ENCODE measurements at regions not wholly inside any gene's neighbourhood (a gene's known extent, or its start where the extent isn't known, plus 50 kb on each side); places are given as distances from the start of the nearest gene placed in this dataset.

DNA sequence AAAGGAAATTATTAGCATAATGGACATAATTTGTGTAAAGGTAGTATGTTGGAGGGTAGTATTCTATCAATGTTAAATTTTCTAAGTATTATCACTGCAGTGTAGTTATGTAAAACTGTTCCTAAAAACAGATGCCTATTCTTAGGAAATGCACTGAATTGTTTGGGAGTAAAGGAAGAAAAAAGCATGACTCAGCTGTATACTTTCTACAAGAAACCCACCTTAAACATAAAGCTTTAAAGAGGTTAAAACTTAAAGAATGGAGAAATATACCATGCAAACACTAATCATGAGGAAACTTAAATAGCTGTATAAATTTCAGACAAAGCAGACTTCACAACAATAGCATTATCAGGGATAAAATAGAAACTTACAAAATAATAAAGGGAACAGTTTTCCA, 292.9 kb downstream of the ANTXR2 start:
- no peak for DNase-seq (ENCODE audit: low read depth)
- H3K4me3 ChIP-seq (ENCODE audit: low read length) = no peak overlapping the region

DNA sequence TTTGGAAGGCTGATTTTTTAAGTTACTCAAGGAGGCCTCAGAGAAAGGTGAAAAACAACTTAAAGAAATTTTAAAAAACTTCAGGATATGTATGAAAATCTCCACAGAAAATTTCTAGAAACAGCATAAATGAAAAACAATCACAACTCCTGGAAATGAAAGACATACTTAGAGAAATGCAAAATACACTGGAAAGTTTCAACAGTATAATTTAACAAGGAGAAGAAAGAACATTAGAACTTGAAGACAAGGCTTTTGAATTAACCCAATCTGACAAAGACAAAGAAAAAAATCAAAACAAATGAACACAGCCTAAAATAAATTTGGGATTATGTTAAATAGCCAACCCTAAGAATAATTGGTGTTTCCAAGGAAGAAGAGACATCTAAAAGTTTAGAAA, 300.5 kb downstream of the ANTXR2 start:
- DNase-seq (ENCODE audit: low read depth) = no peak
- no peak overlapping the region for H3K4me3 ChIP-seq (ENCODE audit: low read length)
- TF ChIP-seq, protein P1, sequence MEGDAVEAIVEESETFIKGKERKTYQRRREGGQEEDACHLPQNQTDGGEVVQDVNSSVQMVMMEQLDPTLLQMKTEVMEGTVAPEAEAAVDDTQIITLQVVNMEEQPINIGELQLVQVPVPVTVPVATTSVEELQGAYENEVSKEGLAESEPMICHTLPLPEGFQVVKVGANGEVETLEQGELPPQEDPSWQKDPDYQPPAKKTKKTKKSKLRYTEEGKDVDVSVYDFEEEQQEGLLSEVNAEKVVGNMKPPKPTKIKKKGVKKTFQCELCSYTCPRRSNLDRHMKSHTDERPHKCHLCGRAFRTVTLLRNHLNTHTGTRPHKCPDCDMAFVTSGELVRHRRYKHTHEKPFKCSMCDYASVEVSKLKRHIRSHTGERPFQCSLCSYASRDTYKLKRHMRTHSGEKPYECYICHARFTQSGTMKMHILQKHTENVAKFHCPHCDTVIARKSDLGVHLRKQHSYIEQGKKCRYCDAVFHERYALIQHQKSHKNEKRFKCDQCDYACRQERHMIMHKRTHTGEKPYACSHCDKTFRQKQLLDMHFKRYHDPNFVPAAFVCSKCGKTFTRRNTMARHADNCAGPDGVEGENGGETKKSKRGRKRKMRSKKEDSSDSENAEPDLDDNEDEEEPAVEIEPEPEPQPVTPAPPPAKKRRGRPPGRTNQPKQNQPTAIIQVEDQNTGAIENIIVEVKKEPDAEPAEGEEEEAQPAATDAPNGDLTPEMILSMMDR (conservative IDR thresholded peaks at IDR 0.05; ENCODE audit: low read depth, low read length) = no peak

More for the DNA sequence above, 292.9 kb downstream of the ANTXR2 start:
- TF ChIP-seq, protein P1 (conservative IDR thresholded peaks at IDR 0.05; ENCODE audit: low read depth, low read length) = no peak

DNA sequence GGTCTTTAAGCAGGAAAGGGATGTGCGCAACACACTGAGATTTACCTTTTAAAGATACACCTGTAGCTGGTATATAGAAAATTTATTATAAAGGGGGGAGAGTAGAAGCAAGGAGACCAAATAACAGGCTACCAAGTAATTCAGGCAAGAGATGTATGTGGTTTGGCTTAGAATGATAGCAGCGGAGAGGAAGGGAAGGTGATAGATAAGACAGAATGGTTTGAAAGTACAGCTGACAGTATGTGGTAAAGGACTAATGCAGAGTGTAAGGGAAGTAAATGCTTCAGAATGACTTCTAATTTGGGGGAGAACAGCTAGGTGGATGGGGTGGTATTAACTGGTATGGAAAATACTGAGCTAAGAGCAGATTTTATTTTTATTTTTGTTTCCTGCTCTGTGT, 308.9 kb downstream of the ANTXR2 start:
- TF ChIP-seq, protein P1 (conservative IDR thresholded peaks at IDR 0.05; ENCODE audit: low read depth, low read length) = no peak
- H3K4me3 ChIP-seq (ENCODE audit: low read length) = no peak overlapping the region
- DNase-seq (ENCODE audit: low read depth) = no peak

DNA sequence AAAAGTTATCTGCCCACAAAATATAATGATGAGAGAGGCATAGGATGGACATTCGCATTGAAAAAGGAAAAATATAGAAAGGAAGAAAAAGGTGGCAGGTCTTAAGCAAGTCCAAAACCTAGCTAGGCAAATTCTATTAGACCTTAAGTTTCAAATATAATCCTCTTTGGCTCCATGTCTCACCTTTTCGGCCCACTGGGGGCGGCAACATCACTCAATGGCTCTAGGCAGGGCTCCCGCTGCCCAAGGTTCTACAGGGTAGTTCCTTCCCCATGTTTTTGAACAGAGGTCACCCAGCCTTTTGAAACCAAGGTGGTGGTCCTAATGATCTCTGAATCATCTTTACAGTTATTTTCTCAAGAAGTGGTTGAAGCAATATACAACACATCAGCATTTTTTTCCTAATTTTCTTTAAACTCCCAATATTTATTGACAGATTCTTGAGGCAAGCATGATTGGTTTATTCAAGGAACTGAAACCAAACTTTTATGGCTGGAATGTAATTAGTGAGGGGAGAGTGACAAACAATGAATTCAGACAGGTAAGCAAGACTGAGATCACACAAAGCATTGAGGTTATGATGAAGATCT, 309.4 kb downstream of the ANTXR2 start:
- TF ChIP-seq, protein P1 (conservative IDR thresholded peaks at IDR 0.05; ENCODE audit: low read depth, low read length) = no peak

DNA sequence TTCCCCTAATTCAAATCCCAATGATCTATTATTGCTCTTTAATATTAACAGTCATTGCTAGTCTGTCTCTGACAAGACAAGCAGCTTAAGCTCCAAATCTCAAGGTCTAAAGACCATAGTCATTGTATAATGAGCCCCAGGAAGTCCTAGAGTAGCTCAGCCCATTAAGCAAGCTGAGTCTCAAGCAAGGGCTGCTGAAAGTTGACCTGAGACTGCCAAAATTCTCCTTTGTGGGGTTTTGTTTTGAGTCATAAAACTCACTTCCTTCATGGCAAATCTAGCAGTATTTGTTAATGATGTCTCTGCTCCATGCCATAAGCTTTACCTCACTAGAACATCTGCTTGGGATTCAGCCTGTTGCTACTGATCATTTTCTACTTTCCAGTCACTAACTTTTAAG, 313.2 kb downstream of the ANTXR2 start:
- no peak overlapping the region for H3K4me3 ChIP-seq (ENCODE audit: low read length)
- TF ChIP-seq, protein P1 (conservative IDR thresholded peaks at IDR 0.05; ENCODE audit: low read depth, low read length) = no peak
- DNase-seq (ENCODE audit: low read depth) = no peak

More for the DNA sequence above, 309.4 kb downstream of the ANTXR2 start:
- DNase-seq (ENCODE audit: low read depth) = no peak
- H3K4me3 ChIP-seq (ENCODE audit: low read length) = no peak overlapping the region

DNA sequence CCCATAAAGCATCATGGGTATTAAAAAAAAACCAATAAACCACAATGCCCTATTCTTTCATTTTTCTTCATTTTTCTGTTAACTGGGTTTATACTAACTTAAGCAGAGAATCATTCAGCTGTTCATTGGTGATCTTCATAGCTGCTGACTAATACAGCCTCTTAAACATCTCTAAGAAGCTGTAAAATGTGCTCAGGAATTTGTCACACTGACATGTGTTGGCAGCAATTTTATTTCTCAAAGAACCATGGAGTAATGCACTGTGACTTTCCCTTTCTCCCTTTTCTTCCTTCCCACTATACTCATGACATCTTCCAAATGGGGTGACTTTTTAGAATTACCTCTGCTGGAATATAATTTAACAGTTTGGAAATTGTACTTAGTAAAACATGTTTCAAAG, 315.4 kb downstream of the ANTXR2 start:
- TF ChIP-seq, protein P1 (conservative IDR thresholded peaks at IDR 0.05; ENCODE audit: low read depth, low read length) = no peak
- no peak overlapping the region for H3K4me3 ChIP-seq (ENCODE audit: low read length)
- DNase-seq (ENCODE audit: low read depth) = peak; percentile 34

DNA sequence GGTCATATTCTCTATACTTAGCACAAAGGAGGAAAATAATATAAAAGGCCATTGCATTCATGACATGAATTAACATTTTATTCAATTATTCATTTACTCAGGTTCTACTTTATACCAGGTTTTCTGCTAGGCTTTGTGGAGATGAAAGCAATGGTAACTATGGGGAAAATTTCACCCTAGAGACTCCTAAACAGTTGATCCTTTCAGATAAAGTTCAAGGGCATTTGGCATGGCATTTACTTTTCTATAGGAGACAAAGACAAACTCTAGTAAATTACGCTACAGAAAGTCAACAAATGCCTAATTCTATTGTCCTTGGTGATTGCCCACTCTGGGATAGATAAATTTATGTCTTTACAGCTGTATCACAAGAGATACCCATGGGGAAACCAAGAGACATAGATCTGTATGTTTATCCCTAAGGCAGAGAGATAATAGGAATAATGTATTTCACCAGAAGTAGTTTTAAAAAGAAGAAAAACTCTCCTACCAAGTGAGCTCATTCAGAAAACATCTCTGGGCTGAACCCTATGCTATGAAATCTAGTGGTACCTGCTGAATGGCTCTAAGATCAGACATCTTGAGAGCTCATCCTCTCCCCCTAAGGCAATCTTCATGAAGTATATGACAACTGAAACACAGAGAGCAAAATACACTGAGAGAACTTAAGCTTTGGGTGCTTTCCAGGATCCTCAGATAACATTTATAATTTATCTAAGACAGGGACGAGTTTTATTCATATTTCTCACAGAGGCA, 316.7 kb downstream of the ANTXR2 start:
- TF ChIP-seq, protein P1 (conservative IDR thresholded peaks at IDR 0.05; ENCODE audit: low read depth, low read length) = no peak
- DNase-seq (ENCODE audit: low read depth) = no peak
- no peak overlapping the region for H3K4me3 ChIP-seq (ENCODE audit: low read length)

All from retinal pigment epithelial cell (primary cell).